Neural progenitor cell (in vitro differentiated cells): ENCODE measurements at regions not wholly inside any gene's neighbourhood (a gene's known extent, or its start where the extent isn't known, plus 50 kb on each side); places are given as distances from the start of the nearest gene placed in this dataset.

Experiments
- CTCF ChIP-seq: fragments of 200-600 bp; sonication (generic); IDR thresholded peaks from 2 replicates; pipeline ENCODE4 v1.5.1; 2017; ENCODE audit warnings: antibody characterized with exemption, mild to moderate bottlenecking
- EZH2 ChIP-seq: fragments of 200-600 bp; sonication (generic); IDR thresholded peaks from 2 replicates; pipeline ENCODE4 v1.6.1; 2017; ENCODE audit warnings: antibody characterized with exemption, mild to moderate bottlenecking, moderate library complexity
- EZH2phosphoT487 ChIP-seq: fragments of 200-600 bp; sonication (generic); IDR thresholded peaks from 2 replicates; pipeline ENCODE4 v1.6.1; 2017; ENCODE audit warnings: antibody characterized with exemption

DNA sequence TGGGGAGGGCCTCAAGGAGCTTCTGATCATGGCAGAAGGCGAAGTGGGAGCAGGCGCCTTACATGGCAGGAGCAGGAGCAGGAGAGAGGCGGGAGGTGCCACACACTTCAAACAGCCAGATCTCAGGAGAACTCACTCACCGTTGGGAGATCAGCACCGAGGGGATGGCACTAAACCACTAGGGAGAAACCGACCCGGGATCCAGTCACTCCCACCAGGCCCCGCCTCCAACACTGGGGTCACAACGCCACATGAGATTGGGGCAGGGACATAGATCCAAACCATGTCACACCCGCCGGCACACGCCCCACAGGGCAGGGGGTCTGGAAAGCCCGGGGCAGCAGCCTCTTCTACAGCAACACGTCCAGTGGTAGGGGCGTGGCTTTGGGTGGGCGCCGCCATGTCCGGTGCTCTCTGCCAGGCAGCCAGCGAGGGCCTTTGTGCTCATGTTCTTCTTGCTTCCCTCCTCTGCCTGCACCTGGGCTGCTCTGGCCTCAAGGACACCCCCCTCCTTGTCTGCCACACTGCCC, 233.8 kb upstream of the SHH start:
- TF ChIP-seq CTCF (no peak), EZH2 (no peak), EZH2phosphoT487 (no peak)
